Naive thymus-derived CD4-positive, alpha-beta T cell (primary cell): ENCODE measurements at regions not wholly inside any gene's neighbourhood (a gene's known extent, or its start where the extent isn't known, plus 50 kb on each side); places are given as distances from the start of the nearest gene placed in this dataset.
A peak's percentile ranks its signal among the peaks of the same experiment; 100 is the strongest.
"Not testable (repeated sequence)": the region's sequence is repeated elsewhere in the genome, so short reads cannot be mapped to it uniquely, and the experiment has no call there.

Source experiments
- ATAC-seq: fragments of 150-1000 bp; cut with Tn5 transposase; 2 replicates; pipeline ENCODE4 v1.10.0; 2021; ENCODE audit warnings: mild to moderate bottlenecking, moderate library complexity
- CTCF ChIA-PET: fragments of 350-600 bp; sonication (Branson Sonifier 250); formaldehyde crosslinking; loops from one replicate; lab custom pipeline; 2021; ENCODE audit warnings: antibody characterized with exemption; lab: Charles Lee
- POLR2A ChIA-PET: fragments of 350-600 bp; sonication (Branson Sonifier 250); formaldehyde crosslinking; loops from one replicate; lab custom pipeline; 2021; ENCODE audit warnings: antibody characterized with exemption, inconsistent platforms; lab: Charles Lee
- DNase-seq, 9 donors: peaks; one replicate each; pipeline versions ENCODE4 v3.0.0 to v3.0.0-alpha.2; 2020 to 2022; ENCODE audit warnings: mixed read lengths in 1 of 9
- H3K27ac ChIP-seq: one replicate; pipeline ENCODE4 v1.7.0; 2013; ENCODE audit warnings: mild to moderate bottlenecking, low read depth, low read length, moderate library complexity
- H3K27me3 ChIP-seq, 2 donors: one replicate each; pipeline ENCODE4 v1.7.0; 2013; ENCODE audit warnings: low read length in 2 of 2, mild to moderate bottlenecking in 2 of 2, moderate library complexity in 2 of 2; ENCODE audit not compliant: control insufficient read depth in 2 of 2, insufficient read depth in 2 of 2
- H3K36me3 ChIP-seq, 3 experiments: 1 replicate in 2 of 3; 2 replicates in 1 of 3; pipeline ENCODE4 v1.7.0; 2013; ENCODE audit warnings: low read length in 3 of 3, mild to moderate bottlenecking in 3 of 3, moderate library complexity in 1 of 3; ENCODE audit not compliant: insufficient read depth in 3 of 3, control insufficient read depth in 2 of 3
- H3K4me1 ChIP-seq, 2 donors: one replicate each; pipeline ENCODE4 v1.7.0; 2013; ENCODE audit warnings: low read length in 2 of 2, mild to moderate bottlenecking in 2 of 2, moderate library complexity in 1 of 2; ENCODE audit not compliant: control insufficient read depth in 2 of 2, insufficient read depth in 2 of 2
- H3K4me3 ChIP-seq: 2 replicates; pipeline ENCODE4 v1.7.0; 2013; ENCODE audit warnings: mild to moderate bottlenecking, low read length
- H3K9me3 ChIP-seq, 3 experiments: 1 replicate in 2 of 3; 2 replicates in 1 of 3; pipeline ENCODE4 v1.7.0; 2013; ENCODE audit warnings: low read length in 3 of 3; ENCODE audit not compliant: control insufficient read depth in 2 of 3
- H3K27ac Mint-ChIP-seq, 9 donors: one replicate each; pipeline ENCODE4 v1.8.0; 2020 to 2022; ENCODE audit warnings: mixed read lengths in 9 of 9, mild to moderate bottlenecking in 8 of 9, moderate library complexity in 5 of 9, inconsistent platforms in 2 of 9
- H3K27me3 Mint-ChIP-seq, 5 donors: one replicate each; pipeline ENCODE4 v1.8.0; 2021 to 2022; ENCODE audit warnings: mixed read lengths in 5 of 5, mild to moderate bottlenecking in 1 of 5
- H3K36me3 Mint-ChIP-seq, 5 donors: one replicate each; pipeline ENCODE4 v1.8.0; 2020 to 2022; ENCODE audit warnings: mixed read lengths in 5 of 5, mild to moderate bottlenecking in 3 of 5, inconsistent platforms in 1 of 5
- H3K4me1 Mint-ChIP-seq, 7 donors: one replicate each; pipeline ENCODE4 v1.8.0; 2020 to 2022; ENCODE audit warnings: mixed read lengths in 7 of 7, mild to moderate bottlenecking in 3 of 7, inconsistent platforms in 1 of 7
- H3K4me3 Mint-ChIP-seq, 10 donors: one replicate each; pipeline ENCODE4 v1.8.0; 2020 to 2022; ENCODE audit warnings: mild to moderate bottlenecking in 10 of 10, mixed read lengths in 10 of 10, moderate library complexity in 6 of 10, inconsistent platforms in 2 of 10
- H3K9me3 Mint-ChIP-seq, 11 donors: one replicate each; pipeline ENCODE4 v1.8.0; 2020 to 2022; ENCODE audit warnings: mixed read lengths in 11 of 11, mild to moderate bottlenecking in 4 of 11, inconsistent platforms in 1 of 11, moderate library complexity in 1 of 11
- intact Hi-C, 2 donors: fragments of 100-400 bp; cut with micrococcal nuclease; formaldehyde crosslinking; loops; one replicate each; pipeline ENCODE4 v1.15.1; 2023

DNA sequence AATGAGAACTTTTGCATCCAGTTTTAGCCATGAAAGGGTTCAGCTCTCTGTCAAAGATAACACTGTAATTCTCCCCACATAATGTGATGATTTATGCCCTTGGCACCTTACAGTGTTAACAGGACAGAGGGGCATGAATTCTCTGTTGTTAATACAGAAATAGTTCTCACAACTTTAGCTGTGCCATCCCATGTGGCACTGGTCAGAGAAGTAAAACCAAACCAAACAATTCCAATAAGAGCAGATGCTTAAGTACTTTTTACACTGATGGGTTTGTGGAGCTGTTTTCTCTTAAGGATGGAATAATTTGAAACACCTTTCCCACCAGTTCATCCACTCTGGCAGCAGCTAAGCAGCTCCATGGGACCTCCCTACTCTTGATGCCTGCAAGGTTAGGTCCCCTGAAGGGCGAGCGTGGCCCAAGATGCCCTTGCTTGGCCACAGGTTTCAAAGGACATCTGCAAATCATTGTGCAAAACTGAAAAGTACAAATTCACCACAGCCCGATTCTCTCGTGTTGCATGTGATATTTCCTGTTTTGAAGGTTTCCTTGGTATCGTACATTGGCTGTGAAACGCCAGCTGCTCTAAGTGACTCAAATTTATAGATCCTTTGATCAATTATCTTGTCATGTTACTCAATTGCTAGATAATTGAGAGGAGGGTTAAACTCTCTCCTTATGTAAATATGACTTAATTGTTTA lies 82.5 kb upstream of the CREB5 start:
- ChIA-PET CTCF (interaction anchor here (0.5 to 1.6 kb wide), 5 partner anchors 25 to 60 kb away, joined by 3 to 4 read pairs (median 3); no protein-coding TSS in a partner anchor), POLR2A (interaction anchor here (0.7 to 1.1 kb wide), 2 partner anchors 16 to 146 kb away, joined by 3 to 4 read pairs; no protein-coding TSS in a partner anchor)
- H3K27ac ChIP-seq, result peak overlapping the region; percentile 55
- no peaks in the 10 kb centered on the region for H3K9me3 ChIP-seq
- peaks cover 0 to 36% of the 10 kb centered on the region in 2 donors for H3K4me1 ChIP-seq
- H3K36me3 ChIP-seq, result no peaks in the 10 kb centered on the region
- H3K27me3 ChIP-seq, result no peaks in the 10 kb centered on the region
- H3K4me3 Mint-ChIP-seq, result peak overlapping the region; percentile 39 to 90 (median 82)
- intact Hi-C loops, result loop anchor here in 1 of 2 donors (1.0 to 10.0 kb wide), 6 partner anchors 31 to 1697 kb away; partner anchors contain the start of genes FKBP14 and HIBADH
- H3K4me1 Mint-ChIP-seq, result peaks cover 18 to 47% (median 43%) of the 10 kb centered on the region in 7 donors
- H3K27me3 Mint-ChIP-seq, result peaks cover 0 to 4% (median 0%) of the 10 kb centered on the region in 5 donors
- peak overlapping the region; percentile 67 to 96 (median 91) for H3K27ac Mint-ChIP-seq
- peaks cover 0 to 8% (median 2%) of the 10 kb centered on the region in 5 donors for H3K36me3 Mint-ChIP-seq
- H3K9me3 Mint-ChIP-seq, result peaks cover 0 to 20% (median 4%) of the 10 kb centered on the region in 11 donors
- peak; percentile 69 for ATAC-seq
- peak overlapping the region; percentile 15 for H3K4me3 ChIP-seq
- peak in 7 of 9 donors; percentile 22 to 56 (median 42) for DNase-seq

- H3K36me3 Mint-ChIP-seq, result peaks cover 0 to 6% (median 2%) of the 10 kb centered on the region in 5 donors
- POLR2A ChIA-PET, result interaction anchor here (0.7 kb wide), 2 partner anchors 15 to 70 kb away, joined by 3 to 4 read pairs; no protein-coding TSS in a partner anchor
- CTCF ChIA-PET, result no interaction called here
- ATAC-seq (peak; percentile 49), DNase-seq (peak in 4 of 9 donors; percentile 4 to 27 (median 15))
- H3K4me1 Mint-ChIP-seq, result peaks cover 18 to 47% (median 43%) of the 10 kb centered on the region in 7 donors
- Histone ChIP-seq H3K4me1 (peaks cover 0 to 36% of the 10 kb centered on the region in 2 donors), H3K9me3 (no peaks in the 10 kb centered on the region), H3K27me3 (no peaks in the 10 kb centered on the region), H3K4me3 (peak overlapping the region; percentile 9), H3K27ac (peak overlapping the region; percentile 55), H3K36me3 (no peaks in the 10 kb centered on the region)
- peak overlapping the region; percentile 67 to 96 (median 91) for H3K27ac Mint-ChIP-seq
- intact Hi-C loops, result loop anchor here in 1 of 2 donors (1.0 to 5.0 kb wide), 5 partner anchors 30 to 1696 kb away; partner anchors contain the start of gene FKBP14
- peak overlapping the region; percentile 71 to 90 (median 82) for H3K4me3 Mint-ChIP-seq
- H3K27me3 Mint-ChIP-seq, result peaks cover 0 to 4% (median 0%) of the 10 kb centered on the region in 5 donors
- H3K9me3 Mint-ChIP-seq, result peaks cover 0 to 20% (median 4%) of the 10 kb centered on the region in 11 donors
Observed at GRCh38 chr7:28330384-28331070, 81.8 kb upstream of the CREB5 start.

DNA sequence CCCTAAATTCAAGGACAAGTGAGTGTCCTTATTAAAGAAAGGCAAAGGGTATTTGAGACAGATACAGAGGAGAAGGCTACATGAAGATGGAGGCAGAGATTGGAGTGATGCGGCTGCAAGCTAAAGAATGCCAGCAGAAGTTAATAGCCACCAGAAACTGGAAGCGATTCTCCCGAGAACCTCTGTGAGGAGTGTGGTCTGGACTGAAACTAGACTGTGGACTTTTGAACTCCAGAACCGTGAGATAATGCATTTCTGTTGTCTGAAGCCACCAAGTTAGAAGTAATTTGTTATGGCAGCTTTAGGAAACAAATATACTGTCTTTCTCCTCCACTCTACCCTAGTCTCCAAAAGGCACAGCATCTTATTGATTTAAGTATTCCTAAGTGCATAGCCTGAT lies 80.3 kb upstream of the CREB5 start:
- H3K4me1 ChIP-seq, result peaks cover 0 to 35% of the 10 kb centered on the region in 2 donors
- Mint-ChIP-seq H3K4me1 (peaks cover 18 to 47% (median 43%) of the 10 kb centered on the region in 7 donors), H3K27ac (peak overlapping the region in 2 of 9 donors; percentile 12 to 28), H3K36me3 (peaks cover 0 to 4% (median 2%) of the 10 kb centered on the region in 5 donors), H3K4me3 (no peak overlapping the region), H3K9me3 (peaks cover 0 to 20% (median 4%) of the 10 kb centered on the region in 11 donors), H3K27me3 (peaks cover 0 to 4% (median 0%) of the 10 kb centered on the region in 5 donors)
- CTCF ChIA-PET, result interaction anchor here (0.6 kb wide), 1 partner anchor 1650 kb away, joined by 3 read pairs; no protein-coding TSS in a partner anchor
- no peak overlapping the region for H3K27ac ChIP-seq
- intact Hi-C loops, result loop anchor here in 1 of 2 donors (5.0 kb wide), 1 partner anchor 595 kb away; no protein-coding TSS in a partner anchor
- POLR2A ChIA-PET, result no interaction called here
- no peaks in the 10 kb centered on the region for H3K27me3 ChIP-seq
- H3K36me3 ChIP-seq, result no peaks in the 10 kb centered on the region
- no peak for DNase-seq
- no peak for ATAC-seq
- no peak overlapping the region for H3K4me3 ChIP-seq
- no peaks in the 10 kb centered on the region for H3K9me3 ChIP-seq

- peaks cover 0 to 22% of the 10 kb centered on the region in 2 donors for H3K4me1 ChIP-seq
- intact Hi-C loops, result loop anchor here in 1 of 2 donors (5.0 kb wide), 1 partner anchor 596 kb away; no protein-coding TSS in a partner anchor
- H3K4me3 ChIP-seq, H3K27me3 Mint-ChIP-seq, DNase-seq, CTCF ChIA-PET, H3K36me3 Mint-ChIP-seq, H3K27ac ChIP-seq, H3K36me3 ChIP-seq, H3K4me3 Mint-ChIP-seq, ATAC-seq, H3K9me3 ChIP-seq, H3K27me3 ChIP-seq, POLR2A ChIA-PET: not testable (repeated sequence)
- H3K27ac Mint-ChIP-seq, result peak overlapping the region in 2 of 9 donors; percentile 6 to 7
- peaks cover 0 to 12% (median 0%) of the 10 kb centered on the region in 11 donors for H3K9me3 Mint-ChIP-seq
- peaks cover 10 to 33% (median 29%) of the 10 kb centered on the region in 7 donors for H3K4me1 Mint-ChIP-seq
Observed at GRCh38 chr7:28333548-28333947, 78.8 kb upstream of the CREB5 start.

DNA sequence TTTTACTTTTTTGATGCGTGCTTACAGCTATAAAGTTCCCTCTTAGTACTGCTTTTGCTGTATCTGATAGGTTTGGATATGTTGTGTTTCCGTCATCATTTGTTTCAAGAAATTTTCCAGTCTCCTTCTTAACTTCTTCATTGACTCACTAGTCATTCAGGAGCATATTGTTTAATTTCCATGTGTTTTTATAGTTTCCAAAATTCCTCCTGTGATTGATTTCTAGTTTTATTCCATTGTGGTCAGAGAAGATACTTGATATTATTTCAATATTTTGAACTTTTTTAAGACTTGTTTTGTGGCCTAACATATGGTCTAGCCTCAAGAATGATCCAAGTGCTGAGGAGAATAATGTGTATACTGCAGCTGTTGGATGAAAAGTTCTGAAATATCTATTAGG lies 75.5 kb upstream of the CREB5 start:
- Histone ChIP-seq H3K4me1 (no peaks in the 10 kb centered on the region), H3K4me3 (no peak overlapping the region), H3K36me3 (no peaks in the 10 kb centered on the region), H3K27me3 (no peaks in the 10 kb centered on the region), H3K9me3 (no peaks in the 10 kb centered on the region), H3K27ac (no peak overlapping the region)
- ChIA-PET POLR2A (no interaction called here), CTCF (no interaction called here)
- DNase-seq (no peak), ATAC-seq (no peak)
- intact Hi-C loops, result no loop called here
- Mint-ChIP-seq H3K27ac (no peak overlapping the region), H3K4me1 (peaks cover 0 to 3% (median 0%) of the 10 kb centered on the region in 7 donors), H3K36me3 (no peaks in the 10 kb centered on the region), H3K9me3 (peaks cover 0 to 12% (median 0%) of the 10 kb centered on the region in 11 donors), H3K4me3 (no peak overlapping the region), H3K27me3 (peaks cover 0 to 7% (median 0%) of the 10 kb centered on the region in 5 donors)

DNA sequence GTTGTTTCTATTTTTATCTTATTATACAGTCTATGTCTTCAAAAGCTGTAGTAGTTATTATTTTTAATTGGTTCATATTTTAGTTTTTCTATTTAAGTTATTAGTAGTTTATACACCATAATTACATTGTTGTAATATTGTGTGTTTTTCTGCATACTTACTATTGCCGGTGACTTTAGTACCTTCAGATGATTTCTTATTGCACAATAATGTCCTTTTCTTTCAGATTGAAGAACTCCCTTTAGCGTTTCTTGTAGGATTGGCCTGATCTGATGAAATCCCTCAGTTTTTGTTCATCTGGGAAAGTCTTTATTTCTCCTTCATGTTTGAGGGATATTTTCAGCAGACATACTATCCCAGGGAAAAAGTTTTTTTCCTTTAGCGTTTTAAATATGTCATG lies 74.3 kb upstream of the CREB5 start:
- no peaks in the 10 kb centered on the region for H3K27me3 ChIP-seq
- intact Hi-C loops, result no loop called here
- no peak for DNase-seq
- no peaks in the 10 kb centered on the region for H3K36me3 Mint-ChIP-seq
- no peaks in the 10 kb centered on the region for H3K36me3 ChIP-seq
- no peak overlapping the region for H3K27ac Mint-ChIP-seq
- H3K9me3 ChIP-seq, result no peaks in the 10 kb centered on the region
- no peak overlapping the region for H3K4me3 Mint-ChIP-seq
- H3K4me3 ChIP-seq, result no peak overlapping the region
- no peaks in the 10 kb centered on the region for H3K4me1 Mint-ChIP-seq
- ATAC-seq, result no peak
- H3K27ac ChIP-seq, result no peak overlapping the region
- H3K27me3 Mint-ChIP-seq, result peaks cover 0 to 7% (median 0%) of the 10 kb centered on the region in 5 donors
- H3K4me1 ChIP-seq, result no peaks in the 10 kb centered on the region
- POLR2A ChIA-PET, result no interaction called here
- CTCF ChIA-PET, result no interaction called here
- H3K9me3 Mint-ChIP-seq, result peaks cover 0 to 12% (median 0%) of the 10 kb centered on the region in 11 donors
